K562 (cell line): ENCODE measurements at regions not wholly inside any gene's neighbourhood (a gene's known extent, or its start where the extent isn't known, plus 50 kb on each side); places are given as distances from the start of the nearest gene placed in this dataset.
"Not testable (repeated sequence)": the region's sequence is repeated elsewhere in the genome, so short reads cannot be mapped to it uniquely, and the experiment has no call there.

ENCODE experiments used
- DIDO1 ChIP-seq: fragments of 450-650 bp; IDR thresholded peaks from 2 replicates; pipeline ENCODE4 v1.6.1; 2016; ENCODE audit warnings: low read depth, missing biosample characterization, missing genetic modification characterization
- EP300 ChIP-seq: IDR thresholded peaks from 2 replicates; pipeline ENCODE4 v1.6.1; 2012; ENCODE audit warnings: low read length, improper control_type of control experiment
- FOXM1 ChIP-seq, 2 experiments: fragments of 450-650 bp in 1 of 2; sonication (generic) in 1 of 2; formaldehyde crosslinking in 1 of 2; IDR thresholded peaks; 2 replicates each; pipeline versions ENCODE4 v1.6.1 to v1.9.0; 2017 to 2022; ENCODE audit warnings: low read depth in 2 of 2, mild to moderate bottlenecking in 2 of 2, missing genetic modification reagents in 1 of 2, moderate library complexity in 1 of 2
- GABPB2 ChIP-seq: fragments of 250-450 bp; sonication (Bioruptor Pico); conservative IDR thresholded peaks from 2 replicates; pipeline ENCODE4 v1.5.1; 2021; ENCODE audit warnings: mild to moderate bottlenecking
- KLF6 ChIP-seq: fragments of 250-450 bp; sonication (Bioruptor Pico); IDR thresholded peaks from 2 replicates; pipeline ENCODE4 v1.4.0; 2020; ENCODE audit warnings: mild to moderate bottlenecking, moderate library complexity, borderline replicate concordance
- NFIC ChIP-seq: fragments of 450-650 bp; IDR thresholded peaks from 2 replicates; pipeline ENCODE4 v1.6.1; 2017; ENCODE audit warnings: mild to moderate bottlenecking, inconsistent platforms
- POLR2H ChIP-seq: IDR thresholded peaks from 2 replicates; pipeline ENCODE4 v1.6.1; 2016; ENCODE audit warnings: missing genetic modification characterization, low read depth, mild to moderate bottlenecking, control low read depth, missing compliant biosample characterization, moderate library complexity
- ZNF253 ChIP-seq: fragments of 250-450 bp; sonication (Bioruptor Pico); conservative IDR thresholded peaks from 2 replicates; pipeline ENCODE4 v1.6.1; 2021; ENCODE audit warnings: mild to moderate bottlenecking
- ZNF551 ChIP-seq: fragments of 250-450 bp; sonication (Bioruptor Pico); IDR thresholded peaks from 2 replicates; pipeline ENCODE4 v1.5.0; 2021; ENCODE audit warnings: mild to moderate bottlenecking, moderate library complexity
- ZNF668 ChIP-seq: fragments of 250-450 bp; sonication (Bioruptor Pico); IDR thresholded peaks from 2 replicates; pipeline ENCODE4 v1.8.0; 2022; ENCODE audit warnings: mild to moderate bottlenecking, inconsistent platforms
- ZNF75A ChIP-seq: fragments of 450-650 bp; formaldehyde crosslinking; IDR thresholded peaks from 2 replicates; pipeline ENCODE4 v1.4.0; 2020; ENCODE audit warnings: mild to moderate bottlenecking
- TF ChIP-seq, protein P1 (sequence below), 3 experiments: IDR thresholded peaks in 2 of 3; conservative IDR thresholded peaks in 1 of 3; 2 replicates each; pipeline ENCODE4 v1.5.1; 2011 to 2012; ENCODE audit warnings: low read length in 3 of 3, mild to moderate bottlenecking in 3 of 3, control low read depth in 2 of 3, improper control_type of control experiment in 1 of 3, inconsistent platforms in 1 of 3, low read depth in 1 of 3, mixed read lengths in 1 of 3, moderate library complexity in 1 of 3; ENCODE audit not compliant: insufficient read depth in 2 of 3
- TF ChIP-seq, protein P2 (sequence below): sonication (generic); formaldehyde crosslinking; IDR thresholded peaks from 2 replicates; pipeline ENCODE4 v1.8.0; 2022; ENCODE audit warnings: mild to moderate bottlenecking, missing genetic modification reagents, borderline replicate concordance

DNA sequence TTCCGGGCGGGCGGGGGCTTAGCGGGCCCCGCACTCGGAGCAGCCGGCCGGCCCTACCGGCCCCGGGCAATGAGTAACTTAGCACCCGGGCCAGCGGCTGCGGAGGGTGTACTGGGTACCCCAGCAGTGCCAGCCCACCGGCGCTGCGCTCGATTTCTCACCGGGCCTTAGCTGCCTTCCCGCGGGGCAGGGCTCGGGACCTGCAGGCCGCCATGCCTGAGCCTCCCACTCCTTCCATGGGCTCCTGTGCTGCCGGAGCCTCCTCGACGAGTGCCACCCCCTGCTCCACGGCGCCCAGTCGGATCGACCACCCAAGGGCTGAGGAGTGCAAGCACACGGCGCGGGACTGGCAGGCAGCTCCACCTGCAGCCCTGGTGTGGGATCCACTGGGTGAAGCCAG is 427.1 kb downstream of the NAF1 start:
- TF ChIP-seq NFIC; POLR2H (tag); GABPB2 (CRISPR knock-in tag); ZNF75A (CRISPR knock-in tag); KLF6 (CRISPR knock-in tag); FOXM1 (IDR thresholded peaks at IDR 0.05; ENCODE audit: low read depth); FOXM1 (CRISPR knock-in tag; IDR thresholded peaks at IDR 0.05; ENCODE audit: low read depth); ZNF253; ZNF551 (CRISPR knock-in tag); DIDO1; ZNF668 (CRISPR knock-in tag); EP300: not testable (repeated sequence)
- TF ChIP-seq, protein P1, sequence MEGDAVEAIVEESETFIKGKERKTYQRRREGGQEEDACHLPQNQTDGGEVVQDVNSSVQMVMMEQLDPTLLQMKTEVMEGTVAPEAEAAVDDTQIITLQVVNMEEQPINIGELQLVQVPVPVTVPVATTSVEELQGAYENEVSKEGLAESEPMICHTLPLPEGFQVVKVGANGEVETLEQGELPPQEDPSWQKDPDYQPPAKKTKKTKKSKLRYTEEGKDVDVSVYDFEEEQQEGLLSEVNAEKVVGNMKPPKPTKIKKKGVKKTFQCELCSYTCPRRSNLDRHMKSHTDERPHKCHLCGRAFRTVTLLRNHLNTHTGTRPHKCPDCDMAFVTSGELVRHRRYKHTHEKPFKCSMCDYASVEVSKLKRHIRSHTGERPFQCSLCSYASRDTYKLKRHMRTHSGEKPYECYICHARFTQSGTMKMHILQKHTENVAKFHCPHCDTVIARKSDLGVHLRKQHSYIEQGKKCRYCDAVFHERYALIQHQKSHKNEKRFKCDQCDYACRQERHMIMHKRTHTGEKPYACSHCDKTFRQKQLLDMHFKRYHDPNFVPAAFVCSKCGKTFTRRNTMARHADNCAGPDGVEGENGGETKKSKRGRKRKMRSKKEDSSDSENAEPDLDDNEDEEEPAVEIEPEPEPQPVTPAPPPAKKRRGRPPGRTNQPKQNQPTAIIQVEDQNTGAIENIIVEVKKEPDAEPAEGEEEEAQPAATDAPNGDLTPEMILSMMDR (IDR thresholded peaks at IDR 0.05 in 2 of 3, conservative IDR thresholded peaks at IDR 0.05 in 1 of 3; ENCODE audit: insufficient read depth in 2 of 3, low read depth in 1 of 3, low read length in 3 of 3) = not testable (repeated sequence)
- TF ChIP-seq, protein P2, sequence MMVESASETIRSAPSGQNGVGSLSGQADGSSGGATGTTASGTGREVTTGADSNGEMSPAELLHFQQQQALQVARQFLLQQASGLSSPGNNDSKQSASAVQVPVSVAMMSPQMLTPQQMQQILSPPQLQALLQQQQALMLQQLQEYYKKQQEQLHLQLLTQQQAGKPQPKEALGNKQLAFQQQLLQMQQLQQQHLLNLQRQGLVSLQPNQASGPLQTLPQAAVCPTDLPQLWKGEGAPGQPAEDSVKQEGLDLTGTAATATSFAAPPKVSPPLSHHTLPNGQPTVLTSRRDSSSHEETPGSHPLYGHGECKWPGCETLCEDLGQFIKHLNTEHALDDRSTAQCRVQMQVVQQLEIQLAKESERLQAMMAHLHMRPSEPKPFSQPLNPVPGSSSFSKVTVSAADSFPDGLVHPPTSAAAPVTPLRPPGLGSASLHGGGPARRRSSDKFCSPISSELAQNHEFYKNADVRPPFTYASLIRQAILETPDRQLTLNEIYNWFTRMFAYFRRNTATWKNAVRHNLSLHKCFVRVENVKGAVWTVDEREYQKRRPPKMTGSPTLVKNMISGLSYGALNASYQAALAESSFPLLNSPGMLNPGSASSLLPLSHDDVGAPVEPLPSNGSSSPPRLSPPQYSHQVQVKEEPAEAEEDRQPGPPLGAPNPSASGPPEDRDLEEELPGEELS (CRISPR knock-in tag) = not testable (repeated sequence)
